ENCODE measurements at regions not wholly inside any gene's neighbourhood (a gene's known extent, or its start where the extent isn't known, plus 50 kb on each side); places are given as distances from the start of the nearest gene placed in this dataset.
"Not testable (repeated sequence)": the region's sequence is repeated elsewhere in the genome, so short reads cannot be mapped to it uniquely, and the experiment has no call there.

- TF ChIP-seq CTCF (IDR thresholded peaks at IDR 0.05; ENCODE audit: low read depth, low read length, missing control alignments) = no peak
- H3K4me3 ChIP-seq (replicated peaks; ENCODE audit: low read depth, low read length) = no peak overlapping the region
- DNase-seq (ENCODE audit: extremely low read depth, low read depth) = no peak
Observed at GRCh38 chr5:122608222-122608621, 166.7 kb upstream of the SNX2 start.

GRCh38 chr5:122611406-122611805 lies 163.5 kb upstream of the SNX2 start:
- DNase-seq (ENCODE audit: extremely low read depth, low read depth) = no peak
- TF ChIP-seq CTCF (IDR thresholded peaks at IDR 0.05; ENCODE audit: low read depth, low read length, missing control alignments) = no peak
- no peak overlapping the region for H3K4me3 ChIP-seq (replicated peaks; ENCODE audit: low read depth, low read length)

GRCh38 chr5:122612901-122613300 lies 162.0 kb upstream of the SNX2 start:
- no peak overlapping the region for H3K4me3 ChIP-seq (replicated peaks; ENCODE audit: low read depth, low read length)
- no peak for TF ChIP-seq CTCF (IDR thresholded peaks at IDR 0.05; ENCODE audit: low read depth, low read length, missing control alignments)

GRCh38 chr5:122615146-122615545 lies 159.7 kb upstream of the SNX2 start:
- no peak for DNase-seq (ENCODE audit: extremely low read depth, low read depth)
- TF ChIP-seq CTCF (IDR thresholded peaks at IDR 0.05; ENCODE audit: low read depth, low read length, missing control alignments) = no peak
- H3K4me3 ChIP-seq (replicated peaks; ENCODE audit: low read depth, low read length) = no peak overlapping the region

More at GRCh38 chr5:122612901-122613300, 162.0 kb upstream of the SNX2 start:
- DNase-seq (ENCODE audit: extremely low read depth, low read depth) = no peak

- H3K4me3 ChIP-seq (replicated peaks; ENCODE audit: low read depth, low read length) = no peak overlapping the region
- no peak for DNase-seq (ENCODE audit: extremely low read depth, low read depth)
- no peak for TF ChIP-seq CTCF (IDR thresholded peaks at IDR 0.05; ENCODE audit: low read depth, low read length, missing control alignments)
Observed at GRCh38 chr5:122615832-122616231, 159.0 kb upstream of the SNX2 start.

- not testable (repeated sequence) for DNase-seq (ENCODE audit: extremely low read depth, low read depth); H3K4me3 ChIP-seq (replicated peaks; ENCODE audit: low read depth, low read length)
Observed at GRCh38 chr5:122618046-122618445, 156.8 kb upstream of the SNX2 start.

GRCh38 chr5:122620768-122621167 lies 154.1 kb upstream of the SNX2 start:
- not testable (repeated sequence) for DNase-seq (ENCODE audit: extremely low read depth, low read depth); H3K4me3 ChIP-seq (replicated peaks; ENCODE audit: low read depth, low read length)

- not testable (repeated sequence) for H3K4me3 ChIP-seq (replicated peaks; ENCODE audit: low read depth, low read length); DNase-seq (ENCODE audit: extremely low read depth, low read depth)
Observed at GRCh38 chr5:122628714-122629113, 146.2 kb upstream of the SNX2 start.
